Activated CD4-positive, alpha-beta T cell treated with anti-CD3 and anti-CD28 coated beads, Interleukin-2, Interleukin-6, amounts not matched to agents 100 ng/mL and 50 ng/mL, durations not matched to agents 16 hours and 8 hours (primary cell): ENCODE measurements at regions not wholly inside any gene's neighbourhood (a gene's known extent, or its start where the extent isn't known, plus 50 kb on each side); places are given as distances from the start of the nearest gene placed in this dataset.

ENCODE experiments used
- DNase-seq: peaks from one replicate; pipeline ENCODE4 v3.0.0-alpha.2; 2020

DNA sequence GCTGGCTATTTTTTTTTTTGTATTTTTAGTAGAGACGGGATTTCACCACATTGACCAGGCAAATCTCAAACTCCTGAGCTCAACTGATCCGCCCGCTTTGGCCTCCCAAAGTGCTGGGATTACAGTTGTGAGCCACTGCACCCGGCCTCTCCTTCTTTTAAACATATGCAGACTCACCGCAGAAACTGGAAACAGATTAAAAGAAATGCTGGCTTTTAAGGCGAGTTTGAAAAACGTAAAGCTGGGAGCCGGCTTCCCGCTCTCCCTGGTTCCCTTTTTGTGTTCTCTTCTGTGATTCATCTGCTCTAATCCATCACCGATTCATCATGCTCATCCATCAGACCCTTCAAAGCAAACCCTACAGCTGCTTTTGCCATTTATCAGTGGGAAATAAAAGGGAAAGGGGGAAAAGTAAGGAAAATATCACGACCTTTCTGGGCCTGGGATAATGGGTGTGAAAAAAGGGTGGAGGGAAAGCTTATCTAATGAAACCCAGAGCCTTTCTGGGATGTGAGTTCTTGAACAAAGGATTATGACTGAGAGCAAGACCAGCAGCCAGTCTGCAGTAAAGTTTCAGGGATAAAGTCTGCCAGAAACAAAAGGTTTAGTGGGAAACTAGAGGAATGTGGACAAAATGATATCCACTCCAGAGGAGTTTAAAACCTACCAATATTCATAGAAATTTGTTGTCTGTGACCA lies 92.3 kb upstream of the LRIG1 start:
- DNase-seq, result no peak

DNA sequence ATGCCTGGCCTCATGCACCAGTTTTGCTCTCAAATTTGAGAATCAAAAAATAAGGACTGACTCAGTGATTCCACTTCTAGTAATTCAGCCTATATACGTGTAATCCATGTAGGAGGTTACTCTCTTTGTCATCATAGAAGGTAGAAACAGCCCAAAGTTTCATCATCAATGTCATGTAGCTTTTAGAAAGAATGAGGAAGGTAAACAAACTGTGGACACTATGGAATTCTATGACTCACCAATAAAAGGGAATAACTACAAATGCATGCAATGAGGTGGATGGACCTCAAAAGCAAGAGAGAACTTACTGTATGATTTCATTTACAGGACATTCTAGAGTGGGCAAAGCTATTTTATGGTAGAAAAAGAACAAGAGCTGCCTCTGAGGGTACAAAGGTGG lies 93.2 kb upstream of the LRIG1 start:
- DNase-seq, result no peak

DNA sequence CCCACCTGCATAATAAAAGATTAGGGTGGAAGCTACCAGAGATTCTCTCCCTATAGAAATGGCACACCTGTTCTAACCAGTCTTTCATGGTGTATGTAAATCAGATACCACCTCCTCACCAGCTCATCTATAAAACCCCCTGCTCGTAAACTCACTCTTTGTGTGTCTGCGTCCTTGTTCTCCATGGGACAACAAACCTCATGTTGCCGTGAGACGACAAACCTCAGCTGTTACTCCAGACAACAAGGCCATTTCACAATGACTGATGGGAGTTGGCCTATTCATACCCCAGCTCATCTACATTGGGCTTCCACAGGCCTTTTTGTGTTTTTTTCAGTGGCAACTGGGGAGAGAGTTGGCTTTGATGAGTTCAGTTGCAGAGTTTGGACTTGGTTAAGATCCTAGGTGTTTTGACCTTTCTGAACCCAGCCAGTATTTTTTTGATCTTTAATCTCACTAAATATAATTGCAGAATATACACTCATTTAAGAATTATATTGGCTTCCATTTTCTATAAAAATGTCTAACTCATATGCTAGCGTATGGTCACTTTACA lies 96.6 kb upstream of the LRIG1 start:
- DNase-seq, result no peak

DNA sequence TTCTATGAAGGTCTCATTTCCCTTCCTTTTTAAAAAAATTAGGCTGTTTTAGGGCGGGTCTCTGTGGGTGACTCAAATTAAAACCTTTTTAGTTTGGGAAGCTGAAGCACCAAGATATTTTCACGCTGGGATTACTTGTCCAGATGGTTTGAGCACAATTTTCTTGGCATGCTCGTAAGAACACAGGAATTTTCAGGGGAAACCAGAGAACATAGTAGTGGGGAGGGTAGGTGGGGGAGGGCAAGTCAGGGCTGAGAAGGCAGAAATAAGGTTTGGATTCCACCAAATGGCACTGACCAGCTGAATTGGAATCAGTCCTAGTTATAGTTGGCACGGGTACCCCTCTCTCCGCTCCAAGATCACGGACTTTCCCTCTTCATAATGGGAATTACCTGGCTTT lies 97.3 kb upstream of the LRIG1 start:
- no peak for DNase-seq

DNA sequence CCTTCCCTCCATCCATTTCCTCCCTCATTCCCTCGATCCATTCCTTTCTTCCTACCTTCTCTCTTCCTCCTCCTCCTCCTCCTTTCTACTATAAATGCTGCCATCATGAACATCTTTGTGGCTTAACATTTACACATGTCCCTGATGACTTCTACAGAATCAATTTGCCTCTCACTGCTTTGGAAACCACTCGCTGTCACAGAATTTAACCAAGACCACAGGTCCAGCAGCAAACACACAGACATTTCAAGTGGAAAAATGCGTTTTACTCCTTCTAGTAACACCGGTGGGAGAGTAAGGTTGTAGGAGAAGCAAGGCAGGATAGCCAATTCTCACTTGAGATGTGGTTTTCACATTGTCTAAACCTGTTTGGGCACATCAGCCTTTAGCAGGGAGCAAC lies 101.4 kb upstream of the LRIG1 start:
- no peak for DNase-seq

DNA sequence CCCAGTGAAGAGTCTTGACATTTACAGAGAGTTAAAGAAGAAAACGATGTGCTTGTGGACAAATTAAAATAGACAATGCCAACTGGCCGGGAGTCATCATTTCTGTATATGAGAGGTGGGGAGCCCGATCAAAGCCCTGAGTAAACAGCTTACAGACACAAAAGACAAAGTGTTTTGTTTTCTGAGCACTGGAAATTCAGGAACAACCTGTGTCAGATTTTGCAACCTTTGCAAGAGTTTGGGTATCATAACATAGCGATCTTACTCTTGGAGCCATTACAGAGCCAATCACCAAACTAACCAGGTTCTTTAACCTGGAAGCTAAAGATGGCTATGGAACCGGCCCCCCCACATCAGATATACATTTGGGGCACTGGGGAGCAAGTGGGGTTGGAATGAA lies 101.9 kb upstream of the LRIG1 start:
- no peak for DNase-seq

DNA sequence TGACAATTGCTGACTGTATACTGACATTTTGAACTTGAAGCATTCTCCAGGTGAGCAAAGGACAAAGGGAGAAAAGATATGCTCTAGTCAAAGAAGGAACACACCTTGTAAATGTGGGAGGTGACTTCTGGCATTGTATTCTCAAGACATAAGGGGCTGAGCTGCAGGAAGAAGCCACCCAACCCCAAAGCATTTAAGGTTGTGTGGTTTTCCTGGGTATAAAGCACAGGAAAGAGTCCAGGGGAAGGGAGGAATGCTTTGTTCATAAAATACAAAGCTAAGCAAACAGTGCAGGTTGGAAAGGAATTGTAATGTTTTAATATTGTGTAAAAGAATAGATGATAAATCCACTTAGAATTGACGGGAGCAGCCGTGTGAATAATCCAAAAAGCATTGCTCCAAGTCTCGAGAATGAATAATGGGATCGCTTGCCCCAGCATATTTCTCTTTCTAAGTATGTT lies 102.4 kb upstream of the LRIG1 start:
- DNase-seq, result no peak

DNA sequence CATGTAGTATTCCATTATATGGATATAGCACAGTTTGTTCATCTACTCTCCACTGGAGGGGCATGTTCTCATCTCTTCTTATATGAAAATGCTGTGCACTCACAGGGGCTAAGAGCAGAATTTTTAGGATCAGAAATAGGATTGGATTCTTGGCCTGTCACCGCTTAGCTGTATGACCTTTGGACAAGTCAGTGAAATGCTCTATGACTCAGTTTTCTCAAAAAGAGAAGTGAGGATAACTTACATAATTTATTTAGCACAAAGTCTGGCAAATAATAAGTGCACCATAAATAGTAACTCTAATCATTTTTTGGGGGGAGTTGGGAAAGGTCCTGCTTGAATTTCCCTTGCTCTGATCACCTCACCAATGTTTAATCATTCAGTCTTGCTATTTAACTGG lies 103.7 kb upstream of the LRIG1 start:
- no peak for DNase-seq

DNA sequence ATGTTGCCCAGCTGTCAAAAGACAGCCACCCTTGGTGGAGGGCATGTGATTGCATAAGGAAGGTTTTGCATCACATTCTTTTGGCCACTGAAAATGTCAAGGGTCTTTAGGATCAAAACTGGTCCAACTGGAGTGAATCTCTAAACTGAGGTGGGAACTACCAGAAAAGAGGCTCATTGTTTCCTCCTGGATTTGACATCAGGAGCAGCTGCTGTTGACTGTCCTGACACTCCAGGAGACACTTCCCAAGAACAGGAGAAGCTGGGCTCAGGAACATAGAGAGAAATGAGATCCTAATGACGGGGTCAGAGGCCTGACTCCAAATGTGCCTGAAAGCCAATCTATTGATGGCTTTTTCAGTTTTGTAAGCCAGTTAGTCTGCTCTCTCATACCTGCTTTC lies 105.3 kb upstream of the LRIG1 start:
- DNase-seq, result no peak

DNA sequence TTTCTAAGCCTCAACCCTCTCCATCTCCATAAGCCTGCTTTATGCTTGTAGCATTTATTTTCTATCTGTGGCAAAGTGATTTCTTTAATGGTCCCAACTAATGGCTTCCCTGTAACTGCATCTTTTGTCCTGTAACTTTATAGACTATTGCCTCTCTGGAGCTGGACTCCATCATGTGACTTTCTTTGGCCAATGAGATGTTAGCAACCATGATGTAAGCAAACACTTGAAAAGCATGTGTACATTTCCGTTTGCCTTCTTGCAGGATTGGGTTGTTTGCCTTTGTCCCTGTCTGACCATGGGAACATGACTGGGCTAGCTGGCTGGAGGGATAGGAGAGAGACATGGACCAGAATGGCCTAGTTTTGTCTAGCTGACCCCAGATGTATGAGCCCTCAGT lies 106.0 kb upstream of the LRIG1 start:
- DNase-seq, result no peak

DNA sequence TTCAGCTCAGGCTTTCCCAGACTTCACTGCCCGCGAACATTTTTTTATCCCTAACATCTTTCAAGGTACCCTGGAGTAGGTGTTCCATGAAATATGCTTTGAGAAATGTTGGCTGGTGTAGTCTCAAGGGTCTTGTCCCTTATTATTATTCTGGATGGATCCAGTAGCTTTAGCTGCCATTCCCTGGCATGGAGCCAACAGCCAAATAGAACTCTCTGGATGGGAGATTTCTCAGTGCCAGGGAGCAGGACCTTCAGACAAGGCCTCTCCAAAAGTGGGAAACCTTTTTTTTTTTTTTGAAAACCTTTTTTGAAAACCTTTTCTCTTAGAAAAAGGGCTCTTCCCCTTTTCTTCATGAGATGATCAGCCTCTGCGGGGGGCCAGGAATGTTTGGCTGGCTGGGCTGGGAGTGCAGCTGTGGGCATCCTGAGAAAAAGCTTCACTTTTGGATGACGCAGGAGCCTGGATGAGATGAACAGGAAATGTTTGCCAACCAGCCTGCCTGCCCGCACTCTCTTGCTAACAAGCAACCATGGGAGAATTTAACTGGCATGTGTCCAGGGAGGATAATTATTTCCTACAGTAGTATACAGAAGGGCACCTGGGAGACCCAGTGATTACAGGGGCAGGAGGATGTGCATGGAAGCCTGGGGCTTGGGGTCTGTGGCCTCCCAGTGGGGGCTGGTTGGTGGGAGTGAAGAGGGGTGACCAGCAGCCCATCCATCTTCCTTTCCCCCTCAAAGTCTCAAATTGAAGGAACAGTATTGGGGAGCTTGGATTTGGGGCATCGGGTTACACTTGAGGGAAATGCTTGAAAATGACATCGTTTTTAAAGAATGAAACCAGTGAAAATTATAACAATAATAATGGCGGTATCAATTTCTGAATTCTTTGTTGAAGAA lies 109.1 kb upstream of the LRIG1 start:
- no peak for DNase-seq

DNA sequence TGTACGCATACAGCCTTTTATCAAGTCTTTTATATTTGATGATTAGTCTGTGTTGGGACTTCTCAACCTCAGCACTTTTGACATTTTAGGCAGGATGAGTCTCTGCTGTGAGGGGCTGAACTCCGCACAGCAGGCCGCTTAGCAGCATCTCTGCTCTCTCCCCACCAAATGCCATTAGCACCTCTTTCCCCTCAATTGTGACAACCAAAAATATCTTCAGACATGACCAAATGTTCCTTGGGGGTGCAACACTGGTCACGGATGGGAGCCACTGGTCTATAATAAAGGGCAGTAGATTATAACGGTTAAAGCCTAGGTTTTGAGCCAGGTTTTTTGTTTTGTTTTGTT lies 109.7 kb upstream of the LRIG1 start:
- DNase-seq, result no peak

DNA sequence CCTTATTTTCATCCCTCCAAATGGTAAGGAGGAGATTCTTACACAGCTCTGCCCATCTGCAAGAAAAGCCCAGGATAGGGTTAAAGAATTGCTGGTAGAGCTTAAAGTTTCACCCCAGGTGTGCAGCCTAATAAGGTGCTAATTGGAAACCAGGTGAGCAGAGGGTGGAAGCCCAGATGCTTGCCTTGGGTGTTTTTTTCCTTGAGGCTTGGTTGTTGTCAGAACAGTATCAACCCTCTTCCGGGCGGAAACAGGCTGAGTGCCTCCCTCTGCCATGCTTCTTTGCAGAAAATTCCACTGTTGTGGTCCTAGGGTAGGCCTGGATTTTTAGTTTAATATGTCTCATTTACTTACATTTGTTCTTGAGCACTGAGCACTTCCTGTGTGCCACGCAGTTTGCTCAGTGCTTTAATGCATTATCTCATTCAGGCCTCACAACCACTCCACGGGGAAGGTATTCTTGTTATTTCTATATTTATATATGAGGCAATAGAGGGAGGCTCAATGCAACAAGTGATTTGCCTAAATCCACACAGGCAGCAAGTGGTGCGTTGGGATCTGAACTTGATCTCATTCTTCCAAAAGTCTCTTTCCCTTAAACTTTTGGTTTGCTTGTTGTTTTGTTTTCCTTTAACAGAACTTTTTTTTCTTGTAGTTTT lies 115.0 kb upstream of the LRIG1 start:
- no peak for DNase-seq

DNA sequence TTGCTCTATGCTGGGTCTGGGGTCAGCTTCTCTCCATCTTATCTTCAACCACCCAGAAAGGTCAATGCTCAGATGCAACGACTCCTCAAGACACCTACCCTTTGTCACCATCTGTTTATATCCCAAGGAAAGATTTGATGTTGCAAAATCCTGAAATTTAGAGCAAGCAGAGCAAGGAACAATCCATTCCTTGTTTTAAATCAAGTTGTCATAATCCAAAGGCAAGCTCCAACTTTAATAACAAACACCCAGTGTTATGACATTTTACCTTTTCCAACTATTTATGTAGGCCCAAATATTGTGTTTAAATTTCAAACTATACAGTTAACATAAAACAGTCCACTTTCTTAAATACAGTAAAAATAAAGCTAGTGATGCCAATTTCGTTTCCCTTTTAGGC lies 116.5 kb upstream of the LRIG1 start:
- DNase-seq, result no peak

DNA sequence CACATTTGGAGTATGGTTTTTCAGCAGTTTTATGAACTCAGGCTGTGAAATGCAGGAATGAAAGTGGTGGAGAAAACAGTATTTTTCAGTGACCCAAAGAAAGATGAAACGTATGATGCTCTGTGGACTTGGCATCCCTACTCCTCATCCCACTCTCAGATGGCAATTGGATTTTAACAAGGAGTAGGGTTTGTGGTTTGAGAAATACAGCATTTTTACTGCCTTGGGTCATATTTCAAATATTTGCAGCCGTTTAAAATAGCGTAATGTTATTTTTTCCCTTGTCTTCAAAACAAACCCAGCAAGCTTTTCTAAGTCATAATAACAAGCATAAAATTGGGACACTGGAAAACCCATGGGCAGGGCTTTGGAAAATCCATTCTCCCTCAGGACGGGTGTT lies 117.2 kb upstream of the LRIG1 start:
- no peak for DNase-seq

DNA sequence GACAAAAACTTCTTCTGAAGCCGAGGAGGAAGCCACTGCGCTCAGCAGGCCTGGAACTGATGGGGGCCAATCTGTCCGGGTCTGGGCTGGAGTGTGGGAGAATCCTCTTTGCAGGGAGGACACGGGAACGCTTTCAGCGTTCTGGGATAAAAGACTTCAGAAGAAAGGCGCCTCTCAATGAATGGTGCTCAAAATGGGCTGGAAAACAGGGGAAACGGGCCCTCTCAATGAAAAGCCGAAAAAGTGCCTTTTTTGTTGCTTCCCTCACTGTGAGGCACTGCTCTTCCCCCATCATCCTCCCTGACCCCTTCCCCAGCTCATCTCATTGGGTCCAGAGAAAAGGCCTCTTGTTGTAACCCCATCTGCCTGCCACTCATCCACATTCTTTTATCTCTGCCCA lies 119.5 kb upstream of the LRIG1 start:
- no peak for DNase-seq

DNA sequence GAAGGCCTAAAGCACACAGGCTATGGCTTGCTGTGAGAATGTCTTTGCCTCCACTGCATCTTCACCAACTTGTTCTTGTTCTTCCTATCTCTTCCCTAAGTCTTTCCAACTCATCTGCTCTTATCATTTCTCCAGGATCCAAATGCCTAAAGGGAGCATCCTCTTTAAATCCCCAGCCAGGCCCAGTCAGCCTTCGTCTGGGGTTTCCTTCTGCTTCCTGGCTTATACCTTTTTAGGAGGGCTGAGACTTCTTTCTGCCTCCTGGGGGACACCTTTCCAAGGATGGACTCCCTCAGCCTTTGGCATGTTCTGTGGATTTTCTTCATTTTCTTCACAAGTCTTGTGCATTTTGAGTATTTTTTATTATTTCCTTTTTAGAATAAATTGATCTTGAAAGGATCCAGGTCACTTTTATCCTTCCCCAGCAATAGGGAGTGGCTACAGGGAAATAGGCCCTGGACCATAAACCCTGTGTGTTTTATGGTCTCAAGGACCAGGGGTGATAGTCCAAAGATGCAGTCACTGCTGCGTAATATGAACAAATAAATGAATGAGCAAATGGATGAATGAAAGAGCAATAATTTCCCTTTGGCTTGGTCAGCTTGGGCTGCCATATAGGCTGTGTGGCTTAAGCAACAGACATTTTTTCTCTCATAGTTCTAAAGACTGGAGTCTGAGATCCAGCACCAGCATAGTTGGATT lies 122.1 kb upstream of the LRIG1 start:
- no peak for DNase-seq

DNA sequence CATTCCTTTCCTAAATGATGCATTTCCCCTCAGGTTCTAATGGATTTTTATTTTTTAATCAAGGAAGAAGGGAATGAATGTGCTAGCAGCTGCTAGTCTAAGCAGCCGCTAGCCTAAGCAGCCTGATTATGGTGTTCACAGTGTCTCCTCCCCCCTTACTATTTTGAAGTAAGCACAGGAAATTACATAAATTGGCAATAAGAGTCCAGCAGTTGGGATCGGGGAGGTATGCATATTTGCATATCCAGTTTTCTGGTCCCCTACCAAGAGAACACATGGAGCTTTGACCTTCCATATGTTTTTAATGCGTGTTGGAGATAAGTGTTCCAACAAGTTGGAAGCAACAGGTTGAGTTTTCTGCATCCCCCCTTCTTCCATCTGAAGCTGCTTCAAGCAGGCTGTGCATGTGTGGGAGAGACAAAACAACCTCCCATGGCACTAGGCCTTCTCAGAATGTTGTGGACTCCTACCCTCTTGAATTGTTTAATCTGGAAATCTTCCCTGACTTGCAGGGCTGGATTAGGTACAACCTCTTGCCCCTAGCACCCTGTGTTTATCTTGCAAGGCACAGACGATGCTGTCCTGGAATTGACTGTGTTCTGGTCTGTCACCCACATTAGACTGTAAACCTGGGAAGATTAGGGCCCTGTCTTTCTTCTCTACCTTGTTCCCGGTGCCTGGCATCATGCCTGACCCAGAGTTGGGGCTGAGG lies 124.8 kb upstream of the LRIG1 start:
- no peak for DNase-seq

DNA sequence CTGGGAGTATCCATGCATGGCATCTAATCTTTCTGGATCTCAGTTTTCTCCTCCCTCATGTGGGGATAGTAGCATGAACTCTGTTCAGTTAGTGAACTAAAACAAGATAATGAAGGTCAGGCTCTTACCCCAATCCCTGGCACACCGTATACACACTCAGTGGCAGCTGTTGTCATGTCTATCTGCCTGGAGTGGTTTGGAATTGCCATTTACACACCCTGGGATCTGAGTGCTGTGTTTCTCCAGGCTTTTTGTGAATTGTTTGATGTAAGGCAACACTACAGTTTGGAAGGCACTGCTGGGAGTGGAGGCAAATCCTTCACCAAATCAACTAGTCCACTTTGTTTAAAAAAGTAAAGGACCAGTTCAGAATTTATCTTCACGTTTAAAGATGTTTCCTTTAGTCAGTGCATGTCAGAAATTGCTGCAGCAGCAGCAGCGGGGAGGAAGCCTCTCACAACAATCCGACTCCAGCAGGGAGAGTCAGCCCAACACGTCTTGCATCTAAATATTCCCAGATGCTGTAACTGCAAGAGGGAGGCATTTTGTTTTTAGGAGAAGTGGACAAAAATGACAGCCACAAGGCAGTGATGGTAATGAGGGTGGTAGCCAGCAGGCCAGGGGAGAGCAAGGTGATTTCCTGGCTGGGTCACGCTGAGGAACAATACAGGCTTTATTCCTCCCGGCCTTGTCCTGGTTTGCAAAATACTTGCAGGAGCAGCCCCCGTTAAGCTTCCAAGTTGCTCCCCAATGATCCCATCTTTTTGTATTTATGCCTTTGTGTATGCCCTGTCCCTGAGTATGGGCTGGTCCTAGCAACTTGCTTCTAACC lies 128.5 kb upstream of the LRIG1 start:
- DNase-seq, result no peak

DNA sequence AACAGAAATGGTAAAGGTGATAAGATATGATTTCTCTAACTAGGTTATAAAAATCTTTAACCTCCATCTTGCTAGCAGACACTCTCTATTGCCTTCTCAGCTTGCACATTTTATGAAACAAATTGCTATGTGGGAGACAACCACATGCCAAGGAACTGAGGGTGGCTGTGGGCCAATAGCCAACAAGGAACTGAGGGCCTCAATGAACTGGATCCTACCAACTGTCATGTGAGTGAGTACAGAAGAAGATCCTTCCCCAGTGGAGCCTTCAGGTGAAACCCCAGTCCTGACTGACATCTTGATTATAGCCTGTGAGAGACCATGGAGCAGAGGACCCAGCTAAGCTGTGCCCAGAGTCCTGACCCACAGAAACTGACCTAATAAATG lies 129.2 kb upstream of the LRIG1 start:
- DNase-seq, result no peak
